ENCODE measurements at regions not wholly inside any gene's neighbourhood (a gene's known extent, or its start where the extent isn't known, plus 50 kb on each side); places are given as distances from the start of the nearest gene placed in this dataset.
A peak's percentile ranks its signal among the peaks of the same experiment; 100 is the strongest.

DNA sequence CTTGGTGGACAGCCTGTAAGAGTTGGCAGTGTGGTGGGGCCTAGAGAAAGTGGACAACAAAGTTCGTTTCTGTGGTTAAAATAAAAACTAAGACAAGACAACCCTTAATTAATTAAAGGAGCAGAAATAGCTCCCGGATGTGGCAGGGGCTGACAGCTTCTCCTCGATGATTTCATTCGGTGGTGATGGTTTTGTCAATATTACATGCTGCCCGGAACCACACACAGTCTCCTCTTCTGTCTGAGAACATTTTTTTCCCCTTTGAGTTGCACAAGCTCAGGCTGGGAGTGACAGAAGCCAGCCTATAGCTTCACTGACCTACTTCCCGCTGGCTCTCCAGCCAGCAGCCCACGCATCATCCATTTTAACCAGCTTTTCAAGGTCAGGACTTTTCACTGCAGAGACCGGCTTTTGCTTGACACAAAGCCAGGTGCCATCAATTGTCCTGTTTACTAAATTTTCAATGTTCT, 378.8 kb downstream of the SLC4A3 start:
- Histone ChIP-seq H3K27me3 (ENCODE audit: control insufficient read depth in 3 of 3, insufficient read depth in 3 of 3, low read length in 2 of 3) (no peaks in the 10 kb centered on the region), H3K36me3 (ENCODE audit: control insufficient read depth in 4 of 4, insufficient read depth in 4 of 4, low read length in 4 of 4) (no peaks in the 10 kb centered on the region), H3K9me3 (ENCODE audit: control insufficient read depth in 4 of 4, insufficient read depth in 3 of 4, low read length in 3 of 4) (peaks cover 0 to 2% (median 0%) of the 10 kb centered on the region in 4 donors), H3K9ac (ENCODE audit: insufficient read depth in 1 of 2, low read length in 2 of 2) (no peak overlapping the region), H3K27ac (ENCODE audit: low read depth in 1 of 2, low read length in 1 of 2) (no peak overlapping the region), H3K4me3 (no peak overlapping the region), H3K4me1 (ENCODE audit: control insufficient read depth in 5 of 5, insufficient read depth in 5 of 5, low read length in 5 of 5) (peaks cover 0 to 5% (median 4%) of the 10 kb centered on the region in 5 donors)
- 67 to 68% methylated on average over 8 of the region's 8 CpGs for WGBS, 2 donors
- DNase-seq (peak; percentile 63 to 89 (median 75)), ATAC-seq (ENCODE audit: insufficient read depth, low FRiP score) (peak; percentile 27)
- TF ChIP-seq, protein P1, sequence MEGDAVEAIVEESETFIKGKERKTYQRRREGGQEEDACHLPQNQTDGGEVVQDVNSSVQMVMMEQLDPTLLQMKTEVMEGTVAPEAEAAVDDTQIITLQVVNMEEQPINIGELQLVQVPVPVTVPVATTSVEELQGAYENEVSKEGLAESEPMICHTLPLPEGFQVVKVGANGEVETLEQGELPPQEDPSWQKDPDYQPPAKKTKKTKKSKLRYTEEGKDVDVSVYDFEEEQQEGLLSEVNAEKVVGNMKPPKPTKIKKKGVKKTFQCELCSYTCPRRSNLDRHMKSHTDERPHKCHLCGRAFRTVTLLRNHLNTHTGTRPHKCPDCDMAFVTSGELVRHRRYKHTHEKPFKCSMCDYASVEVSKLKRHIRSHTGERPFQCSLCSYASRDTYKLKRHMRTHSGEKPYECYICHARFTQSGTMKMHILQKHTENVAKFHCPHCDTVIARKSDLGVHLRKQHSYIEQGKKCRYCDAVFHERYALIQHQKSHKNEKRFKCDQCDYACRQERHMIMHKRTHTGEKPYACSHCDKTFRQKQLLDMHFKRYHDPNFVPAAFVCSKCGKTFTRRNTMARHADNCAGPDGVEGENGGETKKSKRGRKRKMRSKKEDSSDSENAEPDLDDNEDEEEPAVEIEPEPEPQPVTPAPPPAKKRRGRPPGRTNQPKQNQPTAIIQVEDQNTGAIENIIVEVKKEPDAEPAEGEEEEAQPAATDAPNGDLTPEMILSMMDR (IDR thresholded peaks at IDR 0.05; ENCODE audit: control extremely low read depth, extremely low read depth), result no peak

DNA sequence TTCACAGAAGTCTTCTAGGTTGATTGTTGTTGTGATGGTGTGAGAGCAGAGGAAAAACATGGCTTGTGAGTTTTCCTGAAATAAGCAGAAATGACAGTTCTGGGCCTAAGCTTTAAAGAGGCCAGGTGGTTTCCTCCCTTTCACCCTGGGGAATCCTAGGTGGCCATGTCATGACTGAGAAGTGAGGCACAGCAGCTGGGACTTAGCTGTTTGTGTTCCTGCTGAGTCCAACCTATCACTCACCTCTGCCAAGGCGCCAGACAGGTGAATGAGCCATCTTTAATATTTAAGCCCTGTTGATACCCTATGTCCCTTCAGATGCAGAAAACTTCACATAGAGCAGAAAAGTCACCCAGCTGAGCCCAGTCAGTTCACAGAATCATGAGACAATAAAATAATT, 384.4 kb downstream of the SLC4A3 start:
- ATAC-seq (ENCODE audit: insufficient read depth, low FRiP score) (no peak), DNase-seq (no peak)
- H3K27me3 ChIP-seq (ENCODE audit: control insufficient read depth in 3 of 3, insufficient read depth in 3 of 3, low read length in 2 of 3), result no peaks in the 10 kb centered on the region
- TF ChIP-seq, protein P1 (IDR thresholded peaks at IDR 0.05; ENCODE audit: control extremely low read depth, extremely low read depth), result no peak
- no peak overlapping the region for H3K4me3 ChIP-seq
- H3K27ac ChIP-seq (ENCODE audit: low read depth in 1 of 2, low read length in 1 of 2), result no peak overlapping the region
- 85 to 96% methylated on average over 1 of the region's 1 CpG for WGBS, 2 donors
- H3K9me3 ChIP-seq (ENCODE audit: control insufficient read depth in 4 of 4, insufficient read depth in 3 of 4, low read length in 3 of 4), result peaks cover 0 to 7% (median 0%) of the 10 kb centered on the region in 4 donors
- no peaks in the 10 kb centered on the region for H3K4me1 ChIP-seq (ENCODE audit: control insufficient read depth in 5 of 5, insufficient read depth in 5 of 5, low read length in 5 of 5)
- H3K9ac ChIP-seq (ENCODE audit: insufficient read depth in 1 of 2, low read length in 2 of 2), result no peak overlapping the region
- no peaks in the 10 kb centered on the region for H3K36me3 ChIP-seq (ENCODE audit: control insufficient read depth in 4 of 4, insufficient read depth in 4 of 4, low read length in 4 of 4)

DNA sequence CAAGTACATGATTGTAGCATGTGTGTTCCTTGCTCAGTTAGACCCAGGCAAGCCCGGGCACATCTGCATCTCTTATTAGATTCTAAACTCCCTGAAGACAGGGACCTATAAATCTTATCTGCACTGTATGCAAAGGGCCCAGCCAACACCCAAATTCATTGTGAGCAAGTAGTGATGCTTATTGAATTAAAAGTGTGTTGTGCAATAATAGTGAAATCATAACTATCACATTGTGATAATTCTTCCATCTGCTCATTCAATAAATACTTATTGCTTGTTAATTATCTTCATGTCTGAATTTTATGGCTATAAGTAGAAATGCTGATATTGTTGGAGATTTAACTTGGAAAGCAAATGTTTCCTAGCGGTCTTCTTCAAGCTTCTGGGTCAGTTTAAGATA, 387.5 kb downstream of the SLC4A3 start:
- Histone ChIP-seq H3K9me3 (ENCODE audit: control insufficient read depth in 4 of 4, insufficient read depth in 3 of 4, low read length in 3 of 4) (peaks cover 0 to 7% (median 0%) of the 10 kb centered on the region in 4 donors), H3K9ac (ENCODE audit: insufficient read depth in 1 of 2, low read length in 2 of 2) (no peak overlapping the region), H3K27me3 (ENCODE audit: control insufficient read depth in 3 of 3, insufficient read depth in 3 of 3, low read length in 2 of 3) (no peaks in the 10 kb centered on the region), H3K36me3 (ENCODE audit: control insufficient read depth in 4 of 4, insufficient read depth in 4 of 4, low read length in 4 of 4) (no peaks in the 10 kb centered on the region), H3K27ac (ENCODE audit: low read depth in 1 of 2, low read length in 1 of 2) (no peak overlapping the region), H3K4me3 (no peak overlapping the region), H3K4me1 (ENCODE audit: control insufficient read depth in 5 of 5, insufficient read depth in 5 of 5, low read length in 5 of 5) (no peaks in the 10 kb centered on the region)
- no peak for DNase-seq
- WGBS, 2 donors, result 91 to 92% methylated on average over 2 of the region's 2 CpGs
- ATAC-seq (ENCODE audit: insufficient read depth, low FRiP score), result no peak
- TF ChIP-seq, protein P1 (IDR thresholded peaks at IDR 0.05; ENCODE audit: control extremely low read depth, extremely low read depth), result no peak

DNA sequence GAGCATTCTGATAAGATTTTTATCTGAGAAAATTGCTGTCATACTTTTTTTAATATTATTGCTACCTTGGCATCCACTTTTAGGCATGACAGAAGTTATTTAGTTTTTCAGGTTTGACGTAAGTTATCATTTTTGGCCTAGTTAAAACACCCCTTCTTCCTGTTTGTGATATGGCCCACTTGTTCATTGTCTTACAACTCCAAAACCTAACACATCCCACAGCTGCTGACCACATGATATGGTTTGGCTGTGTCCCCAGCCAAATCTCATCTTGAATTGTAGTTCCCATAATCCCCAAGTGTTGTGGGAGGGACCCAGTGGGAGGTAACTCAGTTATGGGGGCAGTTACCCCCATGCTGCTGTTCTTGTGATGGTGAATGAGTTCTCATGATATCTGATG, 388.1 kb downstream of the SLC4A3 start:
- Histone ChIP-seq H3K27ac (ENCODE audit: low read depth in 1 of 2, low read length in 1 of 2) (no peak overlapping the region), H3K36me3 (ENCODE audit: control insufficient read depth in 4 of 4, insufficient read depth in 4 of 4, low read length in 4 of 4) (no peaks in the 10 kb centered on the region), H3K9me3 (ENCODE audit: control insufficient read depth in 4 of 4, insufficient read depth in 3 of 4, low read length in 3 of 4) (peaks cover 0 to 5% (median 0%) of the 10 kb centered on the region in 4 donors), H3K4me3 (no peak overlapping the region), H3K27me3 (ENCODE audit: control insufficient read depth in 3 of 3, insufficient read depth in 3 of 3, low read length in 2 of 3) (no peaks in the 10 kb centered on the region), H3K4me1 (ENCODE audit: control insufficient read depth in 5 of 5, insufficient read depth in 5 of 5, low read length in 5 of 5) (no peaks in the 10 kb centered on the region), H3K9ac (ENCODE audit: insufficient read depth in 1 of 2, low read length in 2 of 2) (no peak overlapping the region)
- TF ChIP-seq, protein P1 (IDR thresholded peaks at IDR 0.05; ENCODE audit: control extremely low read depth, extremely low read depth), result no peak
- WGBS, 2 donors, result 59 to 76% methylated on average over 1 of the region's 1 CpG
- no peak for DNase-seq
- ATAC-seq (ENCODE audit: insufficient read depth, low FRiP score), result no peak

All from lung (tissue), 11 donors.